ENCODE measurements at regions not wholly inside any gene's neighbourhood (a gene's known extent, or its start where the extent isn't known, plus 50 kb on each side); places are given as distances from the start of the nearest gene placed in this dataset.
"Not testable (repeated sequence)": the region's sequence is repeated elsewhere in the genome, so short reads cannot be mapped to it uniquely, and the experiment has no call there.

DNA sequence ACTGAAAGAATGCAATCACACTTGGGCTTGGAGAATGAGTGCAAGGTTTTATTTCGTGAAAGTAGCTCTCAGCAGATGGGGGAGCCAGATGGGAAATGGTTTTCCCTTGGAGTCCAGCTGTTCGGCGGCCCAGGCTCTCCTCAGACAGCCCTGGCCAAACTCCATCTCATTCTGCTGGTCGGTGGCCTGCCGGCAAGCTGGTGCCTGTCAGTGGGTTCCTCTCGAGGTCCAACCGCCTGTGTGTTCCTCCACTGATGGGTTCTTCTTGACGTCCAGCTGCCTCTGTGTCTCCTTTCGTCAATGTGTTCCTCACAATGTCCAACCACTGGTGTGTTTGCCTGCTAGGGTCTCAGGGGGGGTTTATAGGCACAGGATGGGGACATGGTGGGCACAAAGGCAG, 80.3 kb downstream of the POU3F4 start:
- DNase-seq: no peak

DNA sequence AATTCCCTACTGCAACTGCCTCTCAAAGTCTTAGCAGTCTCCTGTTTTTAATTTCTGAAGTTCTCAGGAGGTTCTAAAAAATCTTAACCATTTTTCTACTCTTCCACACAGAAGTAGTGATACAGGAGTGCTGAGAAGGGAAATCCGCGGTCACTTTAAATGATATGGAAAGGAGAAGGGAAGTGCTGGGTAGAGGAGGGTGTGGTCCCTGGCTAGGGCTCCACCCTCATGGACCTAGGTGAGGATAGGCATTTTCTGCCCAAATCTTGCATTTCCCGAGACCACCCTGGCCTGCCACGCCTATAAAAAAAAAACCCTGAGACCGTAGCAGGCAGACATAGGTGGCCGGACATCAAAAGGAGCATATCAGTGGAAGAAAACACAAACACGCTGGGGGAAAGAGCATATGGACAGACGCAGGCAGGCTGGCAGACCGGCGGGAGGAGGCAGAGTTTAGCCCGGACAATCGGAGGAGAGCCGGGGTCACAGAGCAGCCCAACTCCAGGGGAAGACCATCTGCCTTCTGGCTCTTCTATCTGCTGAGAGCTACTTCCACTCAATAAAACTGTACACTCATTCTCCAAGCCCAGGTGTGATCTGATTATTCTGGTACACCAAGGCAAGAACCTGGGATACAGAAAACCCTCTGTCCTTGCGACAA, 85.7 kb downstream of the POU3F4 start:
- DNase-seq: peak; percentile 8

DNA sequence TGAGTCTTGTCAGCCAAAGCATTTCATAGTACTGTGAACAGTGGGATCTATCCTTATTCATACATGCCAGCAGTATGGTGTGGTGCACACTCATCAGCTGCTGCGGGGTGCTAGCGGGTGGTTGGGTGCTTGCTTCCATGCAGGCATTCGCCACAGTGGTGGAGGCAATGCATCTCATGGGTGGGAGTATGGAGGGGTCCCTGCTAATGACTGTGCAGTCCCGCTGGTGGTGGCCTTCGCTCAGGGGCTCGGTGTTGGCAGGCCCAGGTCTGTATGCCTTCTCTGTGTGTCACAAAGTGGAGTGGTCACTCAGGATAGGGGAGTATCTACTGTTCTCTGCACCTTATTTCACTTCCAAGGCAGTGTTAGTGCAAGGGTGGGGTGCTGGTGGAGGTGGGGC, 122.6 kb downstream of the POU3F4 start:
- DNase-seq: no peak

DNA sequence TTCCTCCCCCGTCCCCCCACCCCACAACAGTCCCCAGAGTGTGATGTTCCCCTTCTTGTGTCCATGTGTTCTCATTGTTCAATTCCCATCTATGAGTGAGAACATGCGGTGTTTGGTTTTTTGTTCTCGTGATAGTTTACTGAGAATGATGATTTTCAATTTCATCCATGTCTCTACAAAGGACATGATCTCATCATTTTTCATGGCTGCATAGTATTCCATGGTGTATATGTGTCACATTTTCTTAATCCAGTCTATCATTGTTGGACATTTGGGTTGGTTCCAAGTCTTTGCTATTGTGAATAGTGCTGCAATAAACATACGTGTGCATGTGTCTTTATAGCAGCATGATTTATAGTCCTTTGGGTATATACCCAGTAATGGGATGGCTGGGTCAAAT, 141.6 kb downstream of the POU3F4 start:
- not testable (repeated sequence) for DNase-seq

DNA sequence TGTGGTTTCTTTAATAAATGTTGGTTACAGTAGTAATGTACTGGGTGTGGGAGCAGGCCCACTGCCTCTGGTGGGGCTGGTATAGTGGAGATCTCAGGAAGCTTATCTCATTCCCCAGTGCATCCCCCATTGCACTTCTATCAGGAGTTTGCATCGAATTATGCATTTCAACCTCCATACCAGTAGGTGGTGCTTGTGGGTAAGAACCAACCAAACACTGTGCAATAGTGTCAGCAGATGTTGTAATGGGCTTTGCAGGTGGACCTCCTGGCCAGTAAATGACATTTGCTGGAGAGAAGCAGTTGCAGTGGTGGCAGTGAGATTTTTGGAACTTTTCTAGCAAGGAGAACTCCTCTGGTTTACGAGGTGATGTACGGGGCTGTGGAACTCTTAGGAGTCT, 150.6 kb downstream of the POU3F4 start:
- DNase-seq: peak; percentile 53
